ENCODE measurements at regions not wholly inside any gene's neighbourhood (a gene's known extent, or its start where the extent isn't known, plus 50 kb on each side); places are given as distances from the start of the nearest gene placed in this dataset.

DNA sequence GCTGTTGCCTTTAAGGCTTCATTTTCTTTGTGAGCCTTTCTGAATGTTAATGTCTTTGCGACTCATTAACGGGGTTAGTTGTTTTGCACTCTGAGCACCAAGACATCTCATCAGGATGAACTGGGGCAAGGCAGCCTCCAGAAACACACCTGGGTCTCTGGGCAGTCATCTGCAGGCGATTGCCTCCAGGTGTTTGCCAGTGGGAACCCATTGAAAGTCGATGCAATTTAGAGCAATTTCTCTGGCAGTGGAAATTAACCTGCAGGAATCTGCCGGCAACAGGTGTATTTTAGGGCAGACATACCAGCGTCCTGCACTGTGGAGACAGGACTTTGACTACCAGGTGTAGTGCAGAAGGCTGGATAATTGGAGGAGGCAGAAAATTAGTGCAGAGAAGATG, 661.0 kb upstream of the PTBP2 start:
- Histone ChIP-seq H3K9me2 (replicated peaks; ENCODE audit: low read depth, low read length) (no peaks in the 10 kb centered on the region), H3K9ac (ENCODE audit: low read depth, low read length, poor library complexity, severe bottlenecking) (no peak overlapping the region), H2AFZ (ENCODE audit: low read length) (no peak overlapping the region), H3K4me1 (ENCODE audit: insufficient read depth, low read length, poor library complexity, severe bottlenecking) (peaks cover 26% of the 10 kb centered on the region), H3K79me2 (ENCODE audit: insufficient read depth, low read length) (no peaks in the 10 kb centered on the region), H3K27me3 (ENCODE audit: insufficient read depth, low read length, poor library complexity, severe bottlenecking) (no peaks in the 10 kb centered on the region), H3K4me3 (ENCODE audit: low read length, poor library complexity, severe bottlenecking) (no peak overlapping the region), H3F3A (ENCODE audit: low read depth) (no peaks in the 10 kb centered on the region), H3K9me3 (ENCODE audit: insufficient read depth, low read depth, low read length) (no peaks in the 10 kb centered on the region), H3K36me3 (ENCODE audit: insufficient read depth, low read length) (no peaks in the 10 kb centered on the region), H3K4me2 (ENCODE audit: low read depth, low read length, poor library complexity, severe bottlenecking) (no peak overlapping the region), H4K20me1 (ENCODE audit: insufficient read depth, low read length, poor library complexity, severe bottlenecking) (no peaks in the 10 kb centered on the region)
- TF ChIP-seq EZH2phosphoT487 (IDR thresholded peaks at IDR 0.05; ENCODE audit: borderline replicate concordance) = no peak
- TF ChIP-seq, protein P1, sequence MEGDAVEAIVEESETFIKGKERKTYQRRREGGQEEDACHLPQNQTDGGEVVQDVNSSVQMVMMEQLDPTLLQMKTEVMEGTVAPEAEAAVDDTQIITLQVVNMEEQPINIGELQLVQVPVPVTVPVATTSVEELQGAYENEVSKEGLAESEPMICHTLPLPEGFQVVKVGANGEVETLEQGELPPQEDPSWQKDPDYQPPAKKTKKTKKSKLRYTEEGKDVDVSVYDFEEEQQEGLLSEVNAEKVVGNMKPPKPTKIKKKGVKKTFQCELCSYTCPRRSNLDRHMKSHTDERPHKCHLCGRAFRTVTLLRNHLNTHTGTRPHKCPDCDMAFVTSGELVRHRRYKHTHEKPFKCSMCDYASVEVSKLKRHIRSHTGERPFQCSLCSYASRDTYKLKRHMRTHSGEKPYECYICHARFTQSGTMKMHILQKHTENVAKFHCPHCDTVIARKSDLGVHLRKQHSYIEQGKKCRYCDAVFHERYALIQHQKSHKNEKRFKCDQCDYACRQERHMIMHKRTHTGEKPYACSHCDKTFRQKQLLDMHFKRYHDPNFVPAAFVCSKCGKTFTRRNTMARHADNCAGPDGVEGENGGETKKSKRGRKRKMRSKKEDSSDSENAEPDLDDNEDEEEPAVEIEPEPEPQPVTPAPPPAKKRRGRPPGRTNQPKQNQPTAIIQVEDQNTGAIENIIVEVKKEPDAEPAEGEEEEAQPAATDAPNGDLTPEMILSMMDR (conservative IDR thresholded peaks at IDR 0.05; ENCODE audit: low read length) = no peak

DNA sequence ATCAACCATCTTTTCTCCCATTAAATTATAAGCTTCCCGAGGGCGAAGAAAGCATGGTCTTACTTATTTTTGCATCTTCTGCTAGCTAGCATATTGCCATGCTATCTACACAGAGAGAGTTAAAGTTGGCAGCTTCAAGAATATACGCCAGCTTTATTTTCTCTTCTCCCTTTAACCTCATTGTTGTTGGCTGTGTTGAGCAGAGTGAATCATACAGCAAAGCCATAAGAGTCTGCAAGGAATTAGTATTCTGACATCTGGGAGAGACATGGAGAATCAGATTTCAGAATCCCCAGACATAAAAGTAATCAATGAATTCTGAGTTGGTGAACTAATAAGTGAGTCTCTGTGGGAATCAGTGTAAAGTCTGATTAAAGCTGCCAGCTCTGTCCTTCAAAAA, 649.6 kb upstream of the PTBP2 start:
- Histone ChIP-seq H3K27me3 (ENCODE audit: insufficient read depth, low read length, poor library complexity, severe bottlenecking) (no peaks in the 10 kb centered on the region), H3K9me2 (replicated peaks; ENCODE audit: low read depth, low read length) (no peaks in the 10 kb centered on the region), H3K4me1 (ENCODE audit: insufficient read depth, low read length, poor library complexity, severe bottlenecking) (no peaks in the 10 kb centered on the region), H3F3A (ENCODE audit: low read depth) (no peaks in the 10 kb centered on the region), H3K79me2 (ENCODE audit: insufficient read depth, low read length) (no peaks in the 10 kb centered on the region), H3K9me3 (ENCODE audit: insufficient read depth, low read depth, low read length) (no peaks in the 10 kb centered on the region), H3K36me3 (ENCODE audit: insufficient read depth, low read length) (no peaks in the 10 kb centered on the region), H4K20me1 (ENCODE audit: insufficient read depth, low read length, poor library complexity, severe bottlenecking) (no peaks in the 10 kb centered on the region), H2AFZ (ENCODE audit: low read length) (no peak overlapping the region), H3K4me2 (ENCODE audit: low read depth, low read length, poor library complexity, severe bottlenecking) (no peak overlapping the region), H3K9ac (ENCODE audit: low read depth, low read length, poor library complexity, severe bottlenecking) (no peak overlapping the region), H3K4me3 (ENCODE audit: low read length, poor library complexity, severe bottlenecking) (no peak overlapping the region)
- TF ChIP-seq, protein P1 (conservative IDR thresholded peaks at IDR 0.05; ENCODE audit: low read length) = no peak
- no peak for TF ChIP-seq EZH2phosphoT487 (IDR thresholded peaks at IDR 0.05; ENCODE audit: borderline replicate concordance)

DNA sequence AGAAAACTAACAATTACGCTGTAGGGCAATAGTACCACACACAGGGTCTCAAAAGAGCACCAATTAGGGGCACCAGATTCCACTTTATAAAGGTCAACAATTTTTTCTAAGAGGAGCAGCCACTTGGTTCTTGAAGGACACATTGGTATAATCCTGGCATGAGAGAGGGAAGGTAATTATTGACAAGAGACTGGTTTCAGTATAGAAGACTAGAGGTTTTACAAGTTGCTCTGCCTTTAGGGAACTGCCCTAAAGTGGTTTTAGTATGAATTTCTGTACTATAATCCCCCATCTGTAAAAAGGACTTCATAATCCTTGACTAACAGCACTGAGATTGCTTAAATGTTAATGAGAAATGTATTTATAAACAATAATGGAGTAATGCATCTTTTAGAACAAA, 648.5 kb upstream of the PTBP2 start:
- H3K79me2 ChIP-seq (ENCODE audit: insufficient read depth, low read length) = no peaks in the 10 kb centered on the region
- TF ChIP-seq, protein P1 (conservative IDR thresholded peaks at IDR 0.05; ENCODE audit: low read length) = no peak
- TF ChIP-seq EZH2phosphoT487 (IDR thresholded peaks at IDR 0.05; ENCODE audit: borderline replicate concordance) = no peak
- no peaks in the 10 kb centered on the region for H4K20me1 ChIP-seq (ENCODE audit: insufficient read depth, low read length, poor library complexity, severe bottlenecking)
- H3K4me3 ChIP-seq (ENCODE audit: low read length, poor library complexity, severe bottlenecking) = no peak overlapping the region
- H3F3A ChIP-seq (ENCODE audit: low read depth) = no peaks in the 10 kb centered on the region
- H2AFZ ChIP-seq (ENCODE audit: low read length) = no peak overlapping the region
- no peaks in the 10 kb centered on the region for H3K27me3 ChIP-seq (ENCODE audit: insufficient read depth, low read length, poor library complexity, severe bottlenecking)
- H3K36me3 ChIP-seq (ENCODE audit: insufficient read depth, low read length) = no peaks in the 10 kb centered on the region
- H3K4me2 ChIP-seq (ENCODE audit: low read depth, low read length, poor library complexity, severe bottlenecking) = no peak overlapping the region
- H3K9me2 ChIP-seq (replicated peaks; ENCODE audit: low read depth, low read length) = no peaks in the 10 kb centered on the region
- no peaks in the 10 kb centered on the region for H3K9me3 ChIP-seq (ENCODE audit: insufficient read depth, low read depth, low read length)
- no peak overlapping the region for H3K9ac ChIP-seq (ENCODE audit: low read depth, low read length, poor library complexity, severe bottlenecking)
- H3K4me1 ChIP-seq (ENCODE audit: insufficient read depth, low read length, poor library complexity, severe bottlenecking) = no peaks in the 10 kb centered on the region
